ENCODE measurements at regions not wholly inside any gene's neighbourhood (a gene's known extent, or its start where the extent isn't known, plus 50 kb on each side); places are given as distances from the start of the nearest gene placed in this dataset.

DNA sequence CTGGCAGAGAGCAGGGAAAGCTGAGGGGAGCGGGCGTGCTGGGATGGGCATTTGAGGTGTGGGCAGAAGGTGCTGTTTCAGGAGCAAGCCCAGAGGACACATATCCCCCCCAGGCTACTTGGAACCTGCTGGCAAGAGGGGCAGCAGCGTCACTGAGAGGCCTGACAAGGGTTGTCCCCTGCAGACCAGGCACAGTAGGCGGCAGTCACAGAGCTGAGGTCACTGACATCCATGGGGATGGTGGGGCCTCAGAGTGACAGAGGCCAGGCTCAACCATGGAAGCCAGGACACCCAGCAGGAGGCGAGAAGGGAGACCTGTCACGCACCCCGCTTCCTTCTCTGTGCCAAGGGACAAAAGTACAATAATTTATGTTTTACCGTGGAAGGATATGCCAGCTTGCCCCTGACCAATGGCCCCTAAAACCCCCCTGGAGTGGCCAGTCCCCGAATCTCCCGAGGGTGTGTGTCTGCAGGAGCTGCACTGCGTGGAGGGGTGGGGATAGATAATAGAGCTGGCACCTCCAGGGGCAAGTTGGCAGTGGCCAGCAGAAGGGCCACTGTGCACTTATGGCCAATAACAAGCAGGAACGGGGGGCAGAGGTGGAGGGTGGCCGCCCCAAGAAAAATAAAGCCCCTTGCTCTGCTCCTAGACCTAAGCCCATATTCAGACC is 86.3 kb upstream of the SLC66A3 start:
- Mint-ChIP-seq H3K4me3 (no peak overlapping the region), H3K9me3 (peaks cover 0 to 1% (median 0%) of the 10 kb centered on the region in 6 donors), H3K4me1 (no peaks in the 10 kb centered on the region), H3K27me3 (ENCODE audit: low read depth in 3 of 3) (peaks cover 1 to 14% (median 2%) of the 10 kb centered on the region in 3 donors), H3K36me3 (no peaks in the 10 kb centered on the region), H3K27ac (no peak overlapping the region)
- no peak for DNase-seq

DNA sequence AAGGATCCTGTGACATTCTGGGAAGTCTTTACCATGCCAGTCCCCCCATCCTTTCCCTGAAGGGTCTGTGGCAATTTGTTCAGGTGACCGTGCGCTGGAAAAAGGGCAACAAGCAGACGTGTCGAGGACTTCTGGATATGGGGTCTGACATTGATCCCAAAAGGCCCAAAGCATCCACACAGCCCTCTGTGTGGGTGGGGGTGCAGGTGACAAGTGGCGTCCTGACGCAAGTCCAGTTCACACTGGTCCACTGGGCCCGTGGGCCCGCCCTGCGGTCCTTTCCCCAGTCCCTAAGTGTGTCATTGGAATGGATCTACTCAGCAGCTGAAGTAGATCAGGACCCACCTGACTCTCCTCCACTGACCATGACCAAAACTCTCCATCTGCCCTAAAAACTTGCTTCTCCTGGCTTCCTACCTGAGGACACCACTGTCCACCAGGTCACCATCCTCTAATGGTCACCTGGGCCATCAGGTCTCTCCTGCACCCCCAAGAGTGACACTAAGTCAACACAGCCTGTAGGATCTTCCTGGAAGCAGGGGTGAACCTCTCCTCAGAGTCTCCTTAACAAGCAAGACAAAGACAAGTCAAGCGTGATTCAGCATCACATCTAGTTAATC is 85.6 kb upstream of the SLC66A3 start:
- no peaks in the 10 kb centered on the region for H3K36me3 Mint-ChIP-seq
- H3K4me1 Mint-ChIP-seq, result no peaks in the 10 kb centered on the region
- H3K27ac Mint-ChIP-seq, result no peak overlapping the region
- H3K9me3 Mint-ChIP-seq, result peaks cover 0 to 1% (median 0%) of the 10 kb centered on the region in 6 donors
- DNase-seq, result no peak
- peaks cover 1 to 13% (median 2%) of the 10 kb centered on the region in 3 donors for H3K27me3 Mint-ChIP-seq (ENCODE audit: low read depth in 3 of 3)
- H3K4me3 Mint-ChIP-seq, result no peak overlapping the region

DNA sequence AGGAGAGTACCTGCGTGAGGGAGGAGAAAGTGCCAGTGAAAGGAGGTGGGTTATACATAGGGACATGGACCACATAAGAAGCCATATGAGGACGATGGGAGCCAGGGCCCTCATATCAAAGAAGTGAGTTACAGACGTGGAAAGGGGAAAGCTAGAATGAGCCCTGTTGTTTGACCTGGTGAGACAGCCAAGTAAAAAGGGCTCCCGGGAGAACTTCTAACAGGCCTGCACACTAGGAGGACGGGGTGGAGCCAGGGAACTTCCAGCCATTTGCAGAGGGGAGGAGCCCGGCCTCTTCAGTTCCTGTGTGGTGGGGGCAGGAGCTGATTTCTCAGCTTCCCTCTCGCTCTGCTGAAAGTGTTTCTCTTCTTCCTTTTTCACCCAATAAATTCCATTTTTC is 84.1 kb upstream of the SLC66A3 start:
- Mint-ChIP-seq H3K4me1 (no peaks in the 10 kb centered on the region), H3K36me3 (no peaks in the 10 kb centered on the region), H3K27ac (no peak overlapping the region), H3K27me3 (ENCODE audit: low read depth in 3 of 3) (peaks cover 1 to 11% (median 2%) of the 10 kb centered on the region in 3 donors), H3K9me3 (peaks cover 0 to 1% (median 0%) of the 10 kb centered on the region in 6 donors), H3K4me3 (no peak overlapping the region)
- DNase-seq, result no peak

DNA sequence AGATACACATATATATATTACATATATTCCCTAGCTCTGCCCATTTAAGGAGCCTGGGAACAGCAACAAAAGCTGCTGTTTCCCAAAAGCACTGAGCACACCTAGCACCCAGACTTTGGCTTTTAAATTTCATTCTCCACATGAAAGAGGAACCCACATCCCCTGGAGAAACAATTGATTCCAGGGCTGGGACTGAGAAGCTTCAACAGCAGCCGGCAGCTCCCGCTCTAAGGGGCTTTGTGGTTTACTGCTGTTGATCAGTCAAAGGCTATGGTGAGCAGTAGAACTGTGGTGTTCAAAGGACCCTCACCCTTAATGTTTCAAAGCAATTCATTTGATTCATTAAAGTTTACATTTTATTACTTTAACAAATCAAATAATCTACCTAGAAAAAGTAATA is 83.3 kb upstream of the SLC66A3 start:
- Mint-ChIP-seq H3K27ac (no peak overlapping the region), H3K9me3 (peaks cover 0 to 1% (median 0%) of the 10 kb centered on the region in 6 donors), H3K36me3 (no peaks in the 10 kb centered on the region)

DNA sequence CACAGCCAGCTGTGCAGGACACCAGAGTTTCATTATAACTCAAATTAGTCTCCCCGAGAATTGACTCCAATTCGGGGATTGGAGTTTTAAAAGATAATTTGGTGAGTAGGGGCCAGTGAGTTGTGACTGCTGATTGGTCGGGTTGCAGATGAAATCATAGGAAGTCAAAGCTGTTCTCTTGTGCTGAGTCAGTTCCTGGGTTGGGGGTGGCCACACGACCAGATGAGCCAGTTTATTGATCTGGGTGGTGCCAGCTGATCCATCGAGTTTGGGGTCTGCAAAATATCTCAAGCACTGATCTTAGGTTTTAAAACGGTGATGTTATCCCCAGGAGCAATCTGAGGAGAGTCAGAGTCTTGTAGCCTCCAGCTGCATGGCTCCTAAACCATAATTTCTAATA is 82.7 kb upstream of the SLC66A3 start:
- no peaks in the 10 kb centered on the region for H3K4me1 Mint-ChIP-seq
- H3K27ac Mint-ChIP-seq, result no peak overlapping the region
- H3K4me3 Mint-ChIP-seq, result no peak overlapping the region
- H3K36me3 Mint-ChIP-seq, result no peaks in the 10 kb centered on the region
- no peak for DNase-seq
- H3K9me3 Mint-ChIP-seq, result peaks cover 0 to 1% (median 0%) of the 10 kb centered on the region in 6 donors
- peaks cover 1 to 11% (median 2%) of the 10 kb centered on the region in 3 donors for H3K27me3 Mint-ChIP-seq (ENCODE audit: low read depth in 3 of 3)

More for the DNA sequence above, 83.3 kb upstream of the SLC66A3 start:
- Mint-ChIP-seq H3K4me1 (no peaks in the 10 kb centered on the region), H3K27me3 (ENCODE audit: low read depth in 3 of 3) (peaks cover 1 to 11% (median 2%) of the 10 kb centered on the region in 3 donors), H3K4me3 (no peak overlapping the region)
- no peak for DNase-seq

DNA sequence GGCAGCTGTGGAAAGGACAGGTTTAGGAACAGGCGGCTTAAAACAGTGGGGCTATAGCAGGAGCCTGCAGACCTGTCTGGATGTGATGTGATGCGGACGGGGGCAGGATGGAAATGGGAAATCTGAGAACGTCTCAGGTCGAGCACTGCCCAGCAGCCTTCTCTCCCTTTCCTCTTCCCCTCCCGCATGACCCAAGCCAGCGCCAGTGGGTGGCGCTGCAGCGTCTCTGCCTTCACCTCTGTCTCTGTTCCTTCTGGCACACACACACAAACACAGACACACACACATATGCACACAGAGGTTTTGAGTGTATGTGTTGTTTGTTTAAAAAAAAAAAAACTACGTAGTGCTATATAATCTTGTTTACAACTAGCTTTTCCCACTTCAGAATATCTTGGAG is 82.0 kb upstream of the SLC66A3 start:
- H3K27ac Mint-ChIP-seq, result no peak overlapping the region
- peaks cover 0 to 1% (median 0%) of the 10 kb centered on the region in 6 donors for H3K9me3 Mint-ChIP-seq
- DNase-seq, result no peak
- H3K27me3 Mint-ChIP-seq (ENCODE audit: low read depth in 3 of 3), result peaks cover 1 to 14% (median 2%) of the 10 kb centered on the region in 3 donors
- no peaks in the 10 kb centered on the region for H3K4me1 Mint-ChIP-seq
- no peak overlapping the region for H3K4me3 Mint-ChIP-seq
- H3K36me3 Mint-ChIP-seq, result no peaks in the 10 kb centered on the region

DNA sequence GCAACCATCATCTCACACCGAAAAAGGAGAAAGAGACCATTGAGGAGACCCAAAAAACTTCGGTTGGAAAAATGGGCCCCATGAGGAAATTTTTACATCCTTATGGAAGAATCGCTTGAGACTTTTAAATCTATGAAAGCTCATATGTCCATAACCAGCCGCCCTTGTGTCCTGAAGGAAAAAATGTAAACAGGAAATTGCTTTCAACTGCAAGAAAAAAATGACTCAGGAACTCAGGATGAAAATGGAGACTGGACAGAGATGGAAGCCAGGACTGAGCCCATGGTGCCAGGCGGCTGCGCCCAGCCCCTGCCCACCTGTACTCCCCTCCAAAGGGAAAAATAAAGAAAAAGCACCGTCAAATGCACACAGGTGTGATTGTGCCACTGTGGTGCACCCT is 81.5 kb upstream of the SLC66A3 start:
- no peak for DNase-seq
- Mint-ChIP-seq H3K27ac (no peak overlapping the region), H3K4me3 (no peak overlapping the region), H3K27me3 (ENCODE audit: low read depth in 3 of 3) (peaks cover 1 to 12% (median 2%) of the 10 kb centered on the region in 3 donors), H3K36me3 (no peaks in the 10 kb centered on the region), H3K9me3 (peaks cover 0 to 1% (median 0%) of the 10 kb centered on the region in 6 donors), H3K4me1 (no peaks in the 10 kb centered on the region)

DNA sequence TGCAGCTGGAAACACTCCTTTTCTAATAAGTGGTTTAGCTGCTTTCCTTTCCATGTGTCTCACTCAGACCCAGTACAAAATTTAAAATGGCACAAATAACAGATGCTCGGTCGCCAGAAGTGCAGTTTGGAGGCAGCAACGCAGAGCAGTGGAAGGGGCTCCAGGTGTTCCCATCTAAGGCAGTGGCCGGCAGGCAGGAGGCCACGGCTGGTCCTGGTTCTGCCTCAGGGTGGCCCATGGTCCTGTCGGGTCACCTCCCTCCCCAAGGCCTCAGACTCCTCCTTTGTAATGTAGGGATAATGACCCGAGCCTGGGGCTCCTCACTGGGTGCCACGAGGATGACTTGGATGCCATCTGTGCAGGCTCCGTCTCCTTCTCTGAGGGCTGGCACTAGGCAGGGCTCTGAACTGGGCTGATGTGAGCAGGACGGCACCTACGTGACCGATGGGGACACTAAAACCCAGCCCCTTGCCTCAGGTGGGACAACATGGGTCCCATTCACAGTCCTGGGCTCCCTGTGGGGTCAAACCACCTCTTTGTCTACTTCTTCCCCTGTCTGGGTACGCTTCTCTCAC is 80.9 kb upstream of the SLC66A3 start:
- H3K36me3 Mint-ChIP-seq, result no peaks in the 10 kb centered on the region
- H3K27ac Mint-ChIP-seq, result no peak overlapping the region
- no peak for DNase-seq
- no peak overlapping the region for H3K4me3 Mint-ChIP-seq
- peaks cover 0 to 1% (median 0%) of the 10 kb centered on the region in 6 donors for H3K9me3 Mint-ChIP-seq
- peaks cover 1 to 11% (median 2%) of the 10 kb centered on the region in 3 donors for H3K27me3 Mint-ChIP-seq (ENCODE audit: low read depth in 3 of 3)
- H3K4me1 Mint-ChIP-seq, result no peaks in the 10 kb centered on the region

DNA sequence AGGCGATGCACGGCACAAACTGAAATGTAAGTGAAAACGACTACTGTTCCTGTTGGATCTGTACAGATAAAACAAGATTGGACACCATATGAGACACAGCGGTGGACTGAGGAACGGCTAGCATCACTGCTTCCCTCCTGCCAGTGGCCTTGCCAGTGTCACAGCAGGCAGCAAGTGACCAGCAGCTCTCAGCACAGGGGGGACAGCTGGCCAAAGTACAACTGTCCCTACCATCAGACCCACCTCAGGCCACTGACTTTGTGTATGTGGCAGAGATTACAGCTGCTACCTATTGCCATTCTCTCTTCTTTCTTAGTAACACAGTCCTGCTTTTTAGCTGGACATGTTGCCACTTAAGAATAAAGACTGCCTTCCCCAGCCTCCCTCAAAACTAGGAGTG is 80.0 kb upstream of the SLC66A3 start:
- peaks cover 0 to 1% (median 0%) of the 10 kb centered on the region in 6 donors for H3K9me3 Mint-ChIP-seq
- no peaks in the 10 kb centered on the region for H3K36me3 Mint-ChIP-seq
- peaks cover 1 to 13% (median 2%) of the 10 kb centered on the region in 3 donors for H3K27me3 Mint-ChIP-seq (ENCODE audit: low read depth in 3 of 3)
- no peak overlapping the region for H3K27ac Mint-ChIP-seq
- no peaks in the 10 kb centered on the region for H3K4me1 Mint-ChIP-seq
- no peak for DNase-seq
- no peak overlapping the region for H3K4me3 Mint-ChIP-seq

DNA sequence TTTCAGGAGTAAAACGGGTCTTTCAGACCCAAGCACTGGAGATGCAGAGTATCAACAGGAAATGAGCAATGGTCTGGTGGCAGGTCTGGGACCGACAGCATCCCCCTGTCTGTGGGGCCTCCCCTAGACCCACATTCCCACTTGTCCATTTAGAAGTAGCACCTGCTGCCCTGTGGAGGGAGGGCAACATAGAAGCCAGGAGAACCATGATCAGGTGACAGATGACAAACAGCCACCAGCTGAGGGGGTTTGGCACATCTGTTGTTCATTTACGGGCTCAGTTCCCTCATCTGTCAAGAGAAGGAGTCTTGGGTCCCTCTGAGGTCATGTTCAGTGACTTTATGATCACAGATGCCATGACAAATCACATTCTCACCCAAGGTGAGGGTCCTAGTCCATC is 77.9 kb upstream of the SLC66A3 start:
- DNase-seq, result no peak
- Mint-ChIP-seq H3K27ac (no peak overlapping the region), H3K36me3 (no peaks in the 10 kb centered on the region), H3K4me1 (no peaks in the 10 kb centered on the region), H3K4me3 (no peak overlapping the region), H3K27me3 (ENCODE audit: low read depth in 3 of 3) (peaks cover 0 to 14% (median 2%) of the 10 kb centered on the region in 3 donors), H3K9me3 (no peaks in the 10 kb centered on the region)

DNA sequence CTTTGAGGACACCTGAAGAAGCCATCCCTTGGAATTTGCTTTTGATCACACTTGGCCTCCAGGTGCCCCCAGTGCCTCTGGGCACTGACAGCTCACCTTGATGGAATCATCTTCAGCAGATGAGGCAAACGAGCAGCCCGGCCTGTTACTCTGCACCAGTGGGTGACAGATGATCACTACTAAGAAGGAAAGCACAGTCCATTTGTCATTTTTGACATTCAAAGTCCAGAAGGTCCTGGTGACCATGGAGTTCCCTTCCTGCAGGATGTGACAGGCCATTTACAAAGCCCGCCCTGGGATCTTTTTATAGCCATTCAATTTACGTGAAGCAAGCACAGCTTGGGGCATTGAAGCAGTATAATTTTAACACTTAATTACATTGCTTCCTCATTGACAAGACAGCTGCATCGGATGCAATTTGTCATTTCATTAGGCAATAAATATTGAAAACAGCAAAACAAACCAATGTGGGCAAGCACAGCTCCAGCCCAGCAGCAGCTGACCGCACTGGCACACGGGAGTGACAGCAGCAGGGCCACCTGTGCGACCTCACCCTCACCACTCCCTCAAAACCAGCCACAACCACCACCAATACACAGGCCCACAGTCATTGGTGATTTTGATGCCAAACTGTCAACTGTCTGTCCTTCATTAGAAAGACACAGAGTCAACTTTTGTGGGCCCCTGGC is 76.0 kb upstream of the SLC66A3 start:
- Mint-ChIP-seq H3K27ac (no peak overlapping the region), H3K27me3 (ENCODE audit: low read depth in 3 of 3) (peaks cover 0 to 9% (median 0%) of the 10 kb centered on the region in 3 donors), H3K36me3 (no peaks in the 10 kb centered on the region)

DNA sequence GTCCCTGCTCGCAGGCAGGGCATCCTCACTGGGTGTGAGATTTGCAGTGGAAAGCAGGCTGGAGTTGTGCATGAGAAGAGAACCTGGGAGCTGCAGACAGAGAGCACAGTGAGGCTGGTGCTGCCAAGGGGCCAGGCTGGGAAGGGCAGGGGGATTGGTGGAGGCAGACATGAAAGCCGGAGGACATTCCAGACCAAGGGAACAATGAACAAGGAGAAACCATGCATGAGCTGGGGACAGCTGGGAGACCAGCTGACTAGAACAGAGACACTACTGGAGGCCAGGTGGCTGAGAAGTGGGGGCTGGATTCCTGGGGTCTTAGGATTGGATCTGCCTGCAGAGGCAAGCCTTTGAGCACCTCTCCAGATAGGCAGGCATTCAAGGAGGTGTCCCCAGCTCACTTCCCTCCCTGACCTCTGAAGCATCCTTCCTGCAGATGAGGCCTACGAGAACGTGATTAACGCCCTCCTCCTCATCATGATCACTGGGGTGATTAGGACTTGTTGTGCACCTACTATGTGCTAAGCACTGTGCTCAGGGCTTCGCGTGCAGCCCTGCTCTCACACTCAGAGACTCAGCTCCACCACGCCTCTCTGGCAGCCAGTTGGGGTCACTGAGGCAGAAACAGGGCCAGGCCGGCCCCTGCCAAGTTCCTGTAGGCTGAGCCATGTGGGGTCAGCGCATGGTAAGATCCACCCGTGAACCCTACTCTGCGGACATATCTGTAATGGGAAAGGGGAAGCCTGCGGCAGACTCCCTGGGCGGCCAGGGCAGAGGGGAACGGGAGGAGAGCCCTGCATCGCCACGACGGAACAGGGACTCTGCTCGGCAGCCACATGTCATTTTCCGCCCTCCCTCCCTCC is 74.8 kb upstream of the SLC66A3 start:
- peaks cover 0 to 9% (median 0%) of the 10 kb centered on the region in 3 donors for H3K27me3 Mint-ChIP-seq (ENCODE audit: low read depth in 3 of 3)

More for the DNA sequence above, 76.0 kb upstream of the SLC66A3 start:
- no peaks in the 10 kb centered on the region for H3K9me3 Mint-ChIP-seq
- no peaks in the 10 kb centered on the region for H3K4me1 Mint-ChIP-seq
- no peak for DNase-seq
- no peak overlapping the region for H3K4me3 Mint-ChIP-seq

DNA sequence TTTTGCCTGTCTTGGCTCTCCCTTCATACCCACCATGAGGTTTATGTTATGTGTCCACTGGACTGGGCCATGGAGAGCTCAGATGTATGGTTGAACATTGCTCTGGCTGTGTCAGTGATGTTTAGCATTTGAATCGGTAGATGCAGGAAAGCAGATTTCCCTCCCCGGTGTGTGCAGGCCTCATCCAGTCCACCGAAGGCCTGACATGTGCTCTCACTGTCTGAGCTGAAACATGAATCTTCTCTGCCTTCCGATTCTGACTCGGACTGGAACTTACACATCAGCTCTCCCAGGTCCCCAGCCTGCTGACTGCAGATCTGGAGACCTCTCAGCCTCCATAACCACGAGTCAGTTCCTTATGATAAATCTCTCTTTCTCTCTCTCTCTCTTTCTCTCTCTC is 72.4 kb upstream of the SLC66A3 start:
- H3K4me3 Mint-ChIP-seq, result no peak overlapping the region
- H3K4me1 Mint-ChIP-seq, result no peaks in the 10 kb centered on the region
- peaks cover 0 to 9% (median 2%) of the 10 kb centered on the region in 3 donors for H3K27me3 Mint-ChIP-seq (ENCODE audit: low read depth in 3 of 3)
- H3K36me3 Mint-ChIP-seq, result no peaks in the 10 kb centered on the region
- H3K9me3 Mint-ChIP-seq, result no peaks in the 10 kb centered on the region
- no peak overlapping the region for H3K27ac Mint-ChIP-seq
- no peak for DNase-seq

More for the DNA sequence above, 74.8 kb upstream of the SLC66A3 start:
- DNase-seq, result no peak
- no peak overlapping the region for H3K4me3 Mint-ChIP-seq
- H3K36me3 Mint-ChIP-seq, result no peaks in the 10 kb centered on the region
- H3K4me1 Mint-ChIP-seq, result no peaks in the 10 kb centered on the region
- no peaks in the 10 kb centered on the region for H3K9me3 Mint-ChIP-seq
- H3K27ac Mint-ChIP-seq, result peak overlapping the region in 1 of 6 donors; percentile 57

All from immature natural killer cell (primary cell).